Heart left ventricle (tissue), 13 donors: ENCODE measurements at regions not wholly inside any gene's neighbourhood (a gene's known extent, or its start where the extent isn't known, plus 50 kb on each side); places are given as distances from the start of the nearest gene placed in this dataset.

Experiments
- POLR2A ChIP-seq, 2 donors: fragments of 450-650 bp; IDR thresholded peaks; one replicate each; pipeline ENCODE4 v1.6.1; 2017; ENCODE audit warnings: antibody characterized with exemption in 2 of 2, mild to moderate bottlenecking in 2 of 2, moderate library complexity in 2 of 2
- TF ChIP-seq, protein P1 (sequence below), 12 donors: fragments of 200-600 bp; sonication (generic) in 4 of 12; IDR thresholded peaks; one replicate each; pipeline versions ENCODE4 v1.5.0 to v1.8.0; 2018 to 2022; ENCODE audit warnings: antibody characterized with exemption in 12 of 12, mild to moderate bottlenecking in 5 of 12
- donor health status: ischemic (EF 13 %, LVEDD 7.1; RV severe dilation, severe dysfunction).
- donor health status: DM: no; HTN: yes; CAD: no.
- donor health status: DM: no; HTN: no; CAD: no.
- donor health status: ischemic (EF 25% LVEDD 6.9; RV normal size, moderate dysfunction).
- donor health status: ischemic (EF 25% LVEDD 5.7; RV mildly dilated, moderate dysfunction).
- donor health status: ischemic (EF 35%, LVEDD 5.7; RV mildly dilated, moderate dysfunction).
- donor health status: nonischemic (EF 11% LVEDD 7.7; RV severe dilation, severe dysfunction).
- donor health status: DM: yes; HTN: yes; CAD: no.
- donor health status: PGD.
- donor health status: ischemic (EF 29% LVEDD 5.4; RV normal size, mild dysfunction).
- donor health status: nonischemic (EF 23%, LVEDD 6.1; RV moderate dilation, normal function).

DNA sequence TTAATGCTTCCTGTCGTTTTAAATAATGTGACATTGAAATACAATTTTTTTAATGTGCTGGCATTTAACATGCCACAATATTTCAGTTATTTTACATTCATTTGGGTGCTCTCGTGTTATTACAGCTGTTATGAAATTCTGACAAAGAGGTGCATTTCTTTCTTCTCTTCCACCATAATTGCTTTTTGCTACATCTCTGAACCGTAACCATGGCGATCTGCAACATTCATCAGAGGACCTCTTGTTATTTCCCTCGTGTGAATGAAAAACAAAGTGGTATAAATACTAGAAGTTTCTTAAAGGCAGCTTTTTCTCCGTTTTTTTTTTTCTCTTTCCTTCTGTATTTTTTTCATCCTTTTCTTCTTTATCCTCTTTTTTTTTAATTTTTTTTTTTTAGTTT lies 316.4 kb downstream of the MCTP2 start:
- TF ChIP-seq, protein P1, sequence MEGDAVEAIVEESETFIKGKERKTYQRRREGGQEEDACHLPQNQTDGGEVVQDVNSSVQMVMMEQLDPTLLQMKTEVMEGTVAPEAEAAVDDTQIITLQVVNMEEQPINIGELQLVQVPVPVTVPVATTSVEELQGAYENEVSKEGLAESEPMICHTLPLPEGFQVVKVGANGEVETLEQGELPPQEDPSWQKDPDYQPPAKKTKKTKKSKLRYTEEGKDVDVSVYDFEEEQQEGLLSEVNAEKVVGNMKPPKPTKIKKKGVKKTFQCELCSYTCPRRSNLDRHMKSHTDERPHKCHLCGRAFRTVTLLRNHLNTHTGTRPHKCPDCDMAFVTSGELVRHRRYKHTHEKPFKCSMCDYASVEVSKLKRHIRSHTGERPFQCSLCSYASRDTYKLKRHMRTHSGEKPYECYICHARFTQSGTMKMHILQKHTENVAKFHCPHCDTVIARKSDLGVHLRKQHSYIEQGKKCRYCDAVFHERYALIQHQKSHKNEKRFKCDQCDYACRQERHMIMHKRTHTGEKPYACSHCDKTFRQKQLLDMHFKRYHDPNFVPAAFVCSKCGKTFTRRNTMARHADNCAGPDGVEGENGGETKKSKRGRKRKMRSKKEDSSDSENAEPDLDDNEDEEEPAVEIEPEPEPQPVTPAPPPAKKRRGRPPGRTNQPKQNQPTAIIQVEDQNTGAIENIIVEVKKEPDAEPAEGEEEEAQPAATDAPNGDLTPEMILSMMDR (IDR thresholded peaks at IDR 0.05), result no peak
- TF ChIP-seq POLR2A (IDR thresholded peaks at IDR 0.05), result no peak
